Cardiac fibroblast (primary cell): ENCODE measurements at regions not wholly inside any gene's neighbourhood (a gene's known extent, or its start where the extent isn't known, plus 50 kb on each side); places are given as distances from the start of the nearest gene placed in this dataset.
"Not testable (repeated sequence)": the region's sequence is repeated elsewhere in the genome, so short reads cannot be mapped to it uniquely, and the experiment has no call there.

Experiments
- DNase-seq, 2 donors: peaks; one replicate each; pipeline versions ENCODE4 v3.0.0 to v3.0.0-alpha.2; 2010; ENCODE audit warnings: low read depth in 2 of 2
- H3K4me3 ChIP-seq, 2 donors: replicated peaks in 1 of 2; 1 replicate in 1 of 2; 2 replicates in 1 of 2; pipeline ENCODE4 v1.5.1; 2011; ENCODE audit warnings: low read depth in 2 of 2, low read length in 2 of 2, mild to moderate bottlenecking in 2 of 2, moderate library complexity in 1 of 2
- TF ChIP-seq, protein P1 (sequence below): IDR thresholded peaks from one replicate; pipeline ENCODE4 v1.5.1; 2011; ENCODE audit warnings: low read depth, mild to moderate bottlenecking, low read length, inconsistent platforms

GRCh38 chrX:140633105-140633504 is 76.5 kb upstream of the LINC00632 start:
- H3K4me3 ChIP-seq, DNase-seq: not testable (repeated sequence)

DNA sequence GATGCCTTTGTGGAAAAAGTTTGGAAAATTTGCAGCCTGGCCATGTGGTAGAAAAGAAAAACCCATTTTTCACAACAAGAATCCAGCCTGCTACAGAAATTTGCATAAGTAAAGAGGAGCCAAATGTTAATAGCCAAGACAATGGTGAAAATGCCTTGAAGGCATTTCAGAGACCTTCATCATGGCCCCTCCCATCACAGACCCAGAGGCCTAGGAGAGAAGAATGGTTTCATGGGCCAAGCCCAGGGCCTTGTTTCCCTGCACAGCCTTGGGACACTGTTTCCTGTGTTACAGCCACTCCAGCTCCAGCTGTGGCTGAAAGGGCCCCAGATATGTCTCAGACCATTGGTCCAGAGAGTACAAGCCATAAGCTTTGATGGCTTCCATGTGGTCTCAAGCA is 101.4 kb upstream of the LINC00632 start:
- H3K4me3 ChIP-seq, result no peak overlapping the region
- TF ChIP-seq, protein P1, sequence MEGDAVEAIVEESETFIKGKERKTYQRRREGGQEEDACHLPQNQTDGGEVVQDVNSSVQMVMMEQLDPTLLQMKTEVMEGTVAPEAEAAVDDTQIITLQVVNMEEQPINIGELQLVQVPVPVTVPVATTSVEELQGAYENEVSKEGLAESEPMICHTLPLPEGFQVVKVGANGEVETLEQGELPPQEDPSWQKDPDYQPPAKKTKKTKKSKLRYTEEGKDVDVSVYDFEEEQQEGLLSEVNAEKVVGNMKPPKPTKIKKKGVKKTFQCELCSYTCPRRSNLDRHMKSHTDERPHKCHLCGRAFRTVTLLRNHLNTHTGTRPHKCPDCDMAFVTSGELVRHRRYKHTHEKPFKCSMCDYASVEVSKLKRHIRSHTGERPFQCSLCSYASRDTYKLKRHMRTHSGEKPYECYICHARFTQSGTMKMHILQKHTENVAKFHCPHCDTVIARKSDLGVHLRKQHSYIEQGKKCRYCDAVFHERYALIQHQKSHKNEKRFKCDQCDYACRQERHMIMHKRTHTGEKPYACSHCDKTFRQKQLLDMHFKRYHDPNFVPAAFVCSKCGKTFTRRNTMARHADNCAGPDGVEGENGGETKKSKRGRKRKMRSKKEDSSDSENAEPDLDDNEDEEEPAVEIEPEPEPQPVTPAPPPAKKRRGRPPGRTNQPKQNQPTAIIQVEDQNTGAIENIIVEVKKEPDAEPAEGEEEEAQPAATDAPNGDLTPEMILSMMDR, result no peak
- DNase-seq, result no peak

GRCh38 chrX:140602140-140602539 is 97.3 kb upstream of the SOX3 start:
- no peak overlapping the region for H3K4me3 ChIP-seq
- TF ChIP-seq, protein P1, result no peak

GRCh38 chrX:140599851-140600250 is 95.0 kb upstream of the SOX3 start:
- DNase-seq, result no peak
- TF ChIP-seq, protein P1, result no peak
- no peak overlapping the region for H3K4me3 ChIP-seq

More at GRCh38 chrX:140602140-140602539, 97.3 kb upstream of the SOX3 start:
- no peak for DNase-seq

- TF ChIP-seq, protein P1, result no peak
- H3K4me3 ChIP-seq, result no peak overlapping the region
- DNase-seq, result no peak
Observed at GRCh38 chrX:140589657-140590056, 84.8 kb upstream of the SOX3 start.

GRCh38 chrX:140586951-140587350 is 82.1 kb upstream of the SOX3 start:
- no peak for DNase-seq
- TF ChIP-seq, protein P1, result no peak
- H3K4me3 ChIP-seq, result no peak overlapping the region

GRCh38 chrX:140580478-140580877 is 75.6 kb upstream of the SOX3 start:
- TF ChIP-seq, protein P1, result no peak
- no peak for DNase-seq
- no peak overlapping the region for H3K4me3 ChIP-seq
